ENCODE measurements at regions not wholly inside any gene's neighbourhood (a gene's known extent, or its start where the extent isn't known, plus 50 kb on each side); places are given as distances from the start of the nearest gene placed in this dataset.

GRCh38 chr17:12390631-12391030 is 275.1 kb upstream of the MYOCD start:
- TF ChIP-seq CTCF (IDR thresholded peaks at IDR 0.05; ENCODE audit: low read length, missing control alignments), result no peak
- no peak for DNase-seq (ENCODE audit: low read depth)
- no peak overlapping the region for H3K4me3 ChIP-seq (replicated peaks; ENCODE audit: low read depth, low read length)

GRCh38 chr17:12391468-12391867 is 274.2 kb upstream of the MYOCD start:
- TF ChIP-seq CTCF (IDR thresholded peaks at IDR 0.05; ENCODE audit: low read length, missing control alignments), result no peak
- DNase-seq (ENCODE audit: low read depth), result no peak
- no peak overlapping the region for H3K4me3 ChIP-seq (replicated peaks; ENCODE audit: low read depth, low read length)

DNA sequence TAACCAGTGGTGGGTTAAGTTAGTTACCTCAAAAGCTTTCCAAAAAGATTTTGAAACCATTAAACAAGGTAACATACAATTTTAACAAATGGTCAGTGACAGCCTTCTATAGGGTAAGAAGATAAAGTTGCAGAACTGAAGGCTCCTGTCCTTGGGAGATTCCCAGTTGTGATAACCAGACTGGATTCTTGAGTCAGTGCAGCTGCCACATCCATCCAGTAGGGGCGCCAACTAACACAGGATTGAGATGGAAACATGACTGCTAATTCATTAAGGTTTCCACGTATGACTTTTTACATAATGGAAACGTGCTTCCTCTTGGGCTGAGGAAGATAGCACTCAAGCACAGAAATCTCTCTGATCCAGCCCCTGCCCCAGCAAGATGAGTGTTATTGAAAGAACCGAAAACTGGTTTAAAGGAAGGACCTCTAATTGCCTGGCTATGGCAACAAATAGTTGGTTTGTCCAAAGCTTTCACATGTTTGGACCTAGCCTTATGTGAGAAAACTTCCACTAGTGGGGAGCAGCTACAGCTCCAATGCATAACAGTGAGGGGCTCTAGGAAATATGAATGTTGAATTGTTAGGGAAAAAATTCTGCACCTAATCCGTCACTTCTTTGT is 269.8 kb upstream of the MYOCD start:
- H3K4me3 ChIP-seq (replicated peaks; ENCODE audit: low read depth, low read length), result no peak overlapping the region
- peak; percentile 6 for DNase-seq (ENCODE audit: low read depth)
- TF ChIP-seq CTCF (IDR thresholded peaks at IDR 0.05; ENCODE audit: low read length, missing control alignments), result peak; percentile 50

DNA sequence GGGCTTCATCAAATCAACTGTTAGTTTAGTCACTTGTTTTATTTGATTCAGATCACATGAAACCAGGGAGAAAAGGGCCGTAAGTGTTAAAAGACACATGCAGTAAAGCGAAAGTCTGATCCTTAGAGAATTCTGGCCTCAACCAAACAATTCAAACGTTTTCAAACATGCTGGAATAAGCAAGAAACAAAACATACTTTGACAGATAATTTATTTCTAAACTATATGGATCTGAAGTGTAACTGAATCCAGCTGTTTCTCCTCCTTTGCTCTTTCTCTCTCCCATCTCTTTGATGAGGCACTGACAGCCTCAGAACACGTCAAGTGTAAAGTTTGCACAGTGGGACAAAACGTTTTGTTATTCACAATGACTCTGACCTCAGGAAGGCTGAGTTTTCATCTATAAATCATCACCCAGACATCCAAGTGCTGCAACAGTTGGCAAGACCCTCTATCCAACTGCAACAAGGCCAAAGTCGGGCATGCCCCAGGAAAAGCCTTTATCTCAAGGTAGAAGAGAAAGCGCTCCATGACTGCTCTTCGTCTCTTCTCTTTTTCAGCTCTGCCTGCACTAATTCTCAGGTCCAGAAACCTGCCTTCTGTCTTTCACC is 267.1 kb upstream of the MYOCD start:
- no peak for TF ChIP-seq CTCF (IDR thresholded peaks at IDR 0.05; ENCODE audit: low read length, missing control alignments)
- DNase-seq (ENCODE audit: low read depth), result no peak
- H3K4me3 ChIP-seq (replicated peaks; ENCODE audit: low read depth, low read length), result no peak overlapping the region

DNA sequence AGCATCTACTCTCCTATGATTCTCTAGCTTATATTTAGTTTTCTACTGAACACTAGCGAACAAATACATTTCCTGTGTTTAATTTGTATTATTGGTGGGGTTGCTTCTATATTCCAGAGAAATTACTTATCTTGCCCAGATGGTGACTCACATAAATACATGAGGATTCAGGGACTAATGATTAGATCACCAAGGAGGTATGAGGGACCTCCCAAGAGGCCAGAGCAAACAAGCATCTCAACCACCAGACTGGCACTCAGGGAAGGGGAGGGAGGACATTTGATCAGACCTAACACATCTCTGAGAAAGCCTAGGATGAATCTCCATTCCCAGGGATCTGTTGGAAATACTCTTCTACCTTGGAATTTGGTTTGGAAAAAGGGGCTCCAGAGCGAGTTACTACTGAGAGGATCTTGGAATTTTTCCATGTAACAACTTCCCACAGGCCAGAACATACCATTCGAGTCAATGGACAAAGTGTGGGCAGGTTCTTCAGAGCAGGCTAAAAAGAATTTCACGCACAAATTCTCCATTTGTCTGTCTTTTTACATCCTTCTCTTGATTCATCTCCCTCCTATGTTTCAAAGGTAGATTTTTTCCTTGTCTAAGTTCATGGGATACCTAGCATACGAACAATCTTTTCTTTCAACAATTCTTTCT is 262.6 kb upstream of the MYOCD start:
- no peak for TF ChIP-seq CTCF (IDR thresholded peaks at IDR 0.05; ENCODE audit: low read length, missing control alignments)
- no peak overlapping the region for H3K4me3 ChIP-seq (replicated peaks; ENCODE audit: low read depth, low read length)
- DNase-seq (ENCODE audit: low read depth), result peak; percentile 35

- no peak for TF ChIP-seq CTCF (IDR thresholded peaks at IDR 0.05; ENCODE audit: low read length, missing control alignments)
- no peak for DNase-seq (ENCODE audit: low read depth)
- H3K4me3 ChIP-seq (replicated peaks; ENCODE audit: low read depth, low read length), result no peak overlapping the region
These were observed 261.8 kb upstream of the MYOCD start for GRCh38 chr17:12403881-12404398.

Measured in fibroblast of pulmonary artery (primary cell).